ENCODE measurements at regions not wholly inside any gene's neighbourhood (a gene's known extent, or its start where the extent isn't known, plus 50 kb on each side); places are given as distances from the start of the nearest gene placed in this dataset.
"Not testable (repeated sequence)": the region's sequence is repeated elsewhere in the genome, so short reads cannot be mapped to it uniquely, and the experiment has no call there.

DNA sequence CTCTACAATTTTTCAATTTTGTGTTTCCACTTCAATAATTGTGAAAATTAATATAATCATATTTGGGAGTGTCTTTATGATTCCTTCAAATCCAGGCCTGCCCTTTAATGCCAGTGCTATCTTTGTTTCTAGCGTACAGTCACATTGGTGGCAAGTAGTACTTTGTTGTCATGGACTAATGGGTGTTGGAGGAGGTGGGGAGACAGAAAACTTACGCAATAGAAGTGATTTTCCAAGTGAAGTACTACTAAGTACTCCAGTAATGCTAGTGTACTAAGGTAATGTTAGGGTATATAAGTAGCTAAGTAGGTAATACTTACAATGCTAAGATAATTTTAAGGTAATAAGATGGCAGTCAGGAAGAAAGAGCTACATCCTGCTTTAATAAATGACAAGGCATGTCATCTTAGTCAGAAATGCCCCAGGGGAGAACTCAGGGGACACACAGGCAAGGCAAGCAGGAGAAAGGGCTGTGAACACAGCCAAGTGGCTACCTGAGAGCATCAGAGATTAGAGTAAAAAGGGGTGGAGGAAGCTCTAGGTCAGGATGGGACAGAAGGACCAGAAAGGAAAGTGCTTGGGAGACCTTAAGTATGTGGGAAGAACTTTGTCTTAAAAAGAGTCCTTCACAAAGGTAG, 217.2 kb upstream of the PRDM1 start:
- H3K27ac ChIP-seq: no peak overlapping the region
- no peak for TF ChIP-seq POLR2A (IDR thresholded peaks at IDR 0.05)
- TF ChIP-seq, protein P1, sequence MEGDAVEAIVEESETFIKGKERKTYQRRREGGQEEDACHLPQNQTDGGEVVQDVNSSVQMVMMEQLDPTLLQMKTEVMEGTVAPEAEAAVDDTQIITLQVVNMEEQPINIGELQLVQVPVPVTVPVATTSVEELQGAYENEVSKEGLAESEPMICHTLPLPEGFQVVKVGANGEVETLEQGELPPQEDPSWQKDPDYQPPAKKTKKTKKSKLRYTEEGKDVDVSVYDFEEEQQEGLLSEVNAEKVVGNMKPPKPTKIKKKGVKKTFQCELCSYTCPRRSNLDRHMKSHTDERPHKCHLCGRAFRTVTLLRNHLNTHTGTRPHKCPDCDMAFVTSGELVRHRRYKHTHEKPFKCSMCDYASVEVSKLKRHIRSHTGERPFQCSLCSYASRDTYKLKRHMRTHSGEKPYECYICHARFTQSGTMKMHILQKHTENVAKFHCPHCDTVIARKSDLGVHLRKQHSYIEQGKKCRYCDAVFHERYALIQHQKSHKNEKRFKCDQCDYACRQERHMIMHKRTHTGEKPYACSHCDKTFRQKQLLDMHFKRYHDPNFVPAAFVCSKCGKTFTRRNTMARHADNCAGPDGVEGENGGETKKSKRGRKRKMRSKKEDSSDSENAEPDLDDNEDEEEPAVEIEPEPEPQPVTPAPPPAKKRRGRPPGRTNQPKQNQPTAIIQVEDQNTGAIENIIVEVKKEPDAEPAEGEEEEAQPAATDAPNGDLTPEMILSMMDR (IDR thresholded peaks at IDR 0.05): no peak
- peaks cover 8% of the 10 kb centered on the region for H3K4me1 ChIP-seq
- no peaks in the 10 kb centered on the region for H3K9me3 ChIP-seq
- H3K36me3 ChIP-seq (replicated peaks in 1 of 2; ENCODE audit: insufficient read depth in 1 of 2, low read depth in 2 of 2): no peaks in the 10 kb centered on the region
- no peak for ATAC-seq
- H3K4me3 ChIP-seq: no peak overlapping the region
- no peaks in the 10 kb centered on the region for H3K27me3 ChIP-seq
- 84 to 92% methylated on average over 2 of the region's 2 CpGs for WGBS, 2 donors
- no peak for DNase-seq
- intact Hi-C loops (cut with DNase I): no loop called here

DNA sequence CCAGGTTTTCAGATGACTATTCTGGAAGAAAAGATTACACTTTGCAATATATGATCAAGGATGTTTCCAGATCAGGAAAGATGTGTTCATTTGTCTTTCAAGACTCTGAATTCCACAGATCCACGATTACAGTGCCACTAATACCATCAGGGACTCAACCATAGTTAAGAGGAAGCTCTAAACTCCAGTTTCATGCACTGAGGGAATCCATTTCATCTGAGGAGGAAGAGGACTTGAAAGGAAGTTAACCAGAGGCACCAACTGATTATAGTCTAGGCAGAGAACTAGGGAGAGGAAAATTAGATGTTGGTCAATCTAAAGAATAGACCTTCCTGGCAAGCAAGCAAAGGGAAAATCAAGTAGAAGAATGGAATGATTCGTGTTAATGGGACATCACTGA, 218.3 kb upstream of the PRDM1 start:
- 52 to 61% methylated on average over 2 of the region's 2 CpGs for WGBS, 2 donors

DNA sequence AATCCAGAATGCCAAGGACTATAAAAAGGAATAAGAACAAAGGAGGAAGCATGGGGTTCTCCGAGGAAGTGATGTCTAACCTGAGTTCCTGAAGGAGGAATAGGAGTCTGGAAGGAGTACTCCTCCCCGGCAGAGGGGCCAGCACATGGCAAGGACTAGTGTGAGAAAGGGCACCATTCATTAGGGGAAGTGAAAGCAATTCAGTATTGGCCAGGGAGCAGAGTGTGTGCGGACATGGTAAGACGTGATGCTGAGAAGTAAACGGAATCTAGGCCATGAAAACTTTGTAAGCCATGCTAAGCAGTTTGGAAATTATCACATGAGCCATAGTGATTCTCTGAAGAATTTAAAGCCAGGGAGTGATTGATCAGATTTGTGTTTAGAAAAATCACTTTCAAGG, 218.9 kb upstream of the PRDM1 start:
- ATAC-seq (no peak), DNase-seq (peak in 1 of 4 donors; percentile 25)
- H3K27me3 ChIP-seq: no peaks in the 10 kb centered on the region
- intact Hi-C loops (cut with DNase I): no loop called here
- no peaks in the 10 kb centered on the region for H3K4me1 ChIP-seq
- no peaks in the 10 kb centered on the region for H3K36me3 ChIP-seq (replicated peaks in 1 of 2; ENCODE audit: insufficient read depth in 1 of 2, low read depth in 2 of 2)
- 82 to 88% methylated on average over 5 of the region's 5 CpGs for WGBS, 2 donors
- no peaks in the 10 kb centered on the region for H3K9me3 ChIP-seq
- no peak overlapping the region for H3K4me3 ChIP-seq
- TF ChIP-seq POLR2A (IDR thresholded peaks at IDR 0.05): no peak
- TF ChIP-seq, protein P1 (IDR thresholded peaks at IDR 0.05): no peak
- no peak overlapping the region for H3K27ac ChIP-seq

More for the DNA sequence above, 218.3 kb upstream of the PRDM1 start:
- no peak overlapping the region for H3K27ac ChIP-seq
- no peak overlapping the region for H3K4me3 ChIP-seq
- no peaks in the 10 kb centered on the region for H3K36me3 ChIP-seq (replicated peaks in 1 of 2; ENCODE audit: insufficient read depth in 1 of 2, low read depth in 2 of 2)
- no peaks in the 10 kb centered on the region for H3K9me3 ChIP-seq
- H3K27me3 ChIP-seq: no peaks in the 10 kb centered on the region
- TF ChIP-seq POLR2A (IDR thresholded peaks at IDR 0.05): no peak
- TF ChIP-seq, protein P1 (IDR thresholded peaks at IDR 0.05): no peak
- no peak for ATAC-seq
- H3K4me1 ChIP-seq: peaks cover under 1% of the 10 kb centered on the region
- DNase-seq: no peak
- intact Hi-C loops (cut with DNase I): no loop called here

DNA sequence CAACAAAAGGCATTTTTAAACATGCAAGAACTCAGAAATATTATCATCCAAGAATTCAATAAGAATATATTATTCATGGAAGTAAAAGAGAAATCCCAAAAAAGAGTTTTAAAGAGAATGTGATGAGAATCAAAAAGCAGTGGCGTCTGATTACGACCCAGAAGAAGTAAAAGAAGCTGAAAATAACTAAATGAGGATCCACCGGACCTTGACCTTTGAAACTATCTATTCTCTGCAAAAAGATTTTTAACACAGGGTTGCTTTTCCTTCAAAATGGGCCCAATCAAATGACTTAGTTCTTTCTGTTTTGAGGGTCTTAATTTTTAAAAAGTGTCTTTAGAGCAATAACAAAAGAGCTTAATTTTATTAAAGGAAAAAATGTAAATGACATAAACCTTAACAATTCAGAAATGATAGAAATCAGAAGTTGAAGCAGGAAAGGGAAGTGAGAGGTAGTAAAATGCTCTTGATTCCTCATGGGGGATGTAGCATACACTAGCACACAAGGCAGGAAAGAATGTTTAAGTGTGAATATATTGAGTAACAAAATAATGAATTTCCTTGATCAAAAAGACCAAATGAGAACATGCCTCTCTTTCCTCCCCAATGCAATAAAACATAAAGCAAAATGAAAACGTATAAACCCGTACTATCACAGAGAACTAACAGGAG, 223.1 kb upstream of the PRDM1 start:
- Histone ChIP-seq H3K27ac (no peak overlapping the region), H3K36me3 (replicated peaks in 1 of 2; ENCODE audit: insufficient read depth in 1 of 2, low read depth in 2 of 2) (no peaks in the 10 kb centered on the region), H3K4me1 (no peaks in the 10 kb centered on the region), H3K4me3 (no peak overlapping the region), H3K9me3 (no peaks in the 10 kb centered on the region), H3K27me3 (no peaks in the 10 kb centered on the region)
- DNase-seq (no peak), ATAC-seq (no peak)
- intact Hi-C loops (cut with DNase I): no loop called here
- no peak for TF ChIP-seq POLR2A (IDR thresholded peaks at IDR 0.05)
- TF ChIP-seq, protein P1 (IDR thresholded peaks at IDR 0.05): no peak
- WGBS, 2 donors: 73 to 75% methylated on average over 5 of the region's 5 CpGs

- intact Hi-C loops (cut with DNase I); H3K36me3 ChIP-seq (replicated peaks in 1 of 2; ENCODE audit: insufficient read depth in 1 of 2, low read depth in 2 of 2); H3K4me3 ChIP-seq; H3K4me1 ChIP-seq; H3K9me3 ChIP-seq; DNase-seq; H3K27me3 ChIP-seq; ATAC-seq; H3K27ac ChIP-seq: not testable (repeated sequence)
Observed at GRCh38 chr6:105860927-105861326, 225.2 kb upstream of the PRDM1 start.

Data from body of pancreas (tissue), 4 donors.